ENCODE measurements at regions not wholly inside any gene's neighbourhood (a gene's known extent, or its start where the extent isn't known, plus 50 kb on each side); places are given as distances from the start of the nearest gene placed in this dataset.

- WGBS (ENCODE audit: insufficient coverage, low lambda C conversion rate) = no CpG with 5 or more reads among the region's 10 CpGs
- DNase-seq = peak in 1 of 2 donors; percentile 13
- no peaks in the 10 kb centered on the region for H3K4me1 ChIP-seq (ENCODE audit: control insufficient read depth, insufficient read depth, low read length)
Observed at GRCh38 chr4:22268350-22269025, 247.4 kb downstream of the ADGRA3 start.

GRCh38 chr4:22264261-22264660 lies 251.6 kb downstream of the ADGRA3 start:
- no peaks in the 10 kb centered on the region for H3K9me3 ChIP-seq (ENCODE audit: control insufficient read depth, low read depth, low read length)
- WGBS (ENCODE audit: insufficient coverage, low lambda C conversion rate) = no CpG with 5 or more reads among the region's 7 CpGs

More at GRCh38 chr4:22268350-22269025, 247.4 kb downstream of the ADGRA3 start:
- Histone ChIP-seq H3K4me3 (ENCODE audit: low read length) (no peak overlapping the region), H3K27me3 (ENCODE audit: control insufficient read depth, insufficient read depth, low read length) (no peaks in the 10 kb centered on the region), H3K36me3 (ENCODE audit: control insufficient read depth, insufficient read depth, low read length) (no peaks in the 10 kb centered on the region), H3K9me3 (ENCODE audit: control insufficient read depth, low read depth, low read length) (no peaks in the 10 kb centered on the region), H3K27ac (ENCODE audit: low read length) (no peak overlapping the region)

GRCh38 chr4:22253431-22253830 lies 262.4 kb downstream of the ADGRA3 start:
- Histone ChIP-seq H3K4me3 (ENCODE audit: low read length) (no peak overlapping the region), H3K4me1 (ENCODE audit: control insufficient read depth, insufficient read depth, low read length) (no peaks in the 10 kb centered on the region), H3K27me3 (ENCODE audit: control insufficient read depth, insufficient read depth, low read length) (no peaks in the 10 kb centered on the region), H3K36me3 (ENCODE audit: control insufficient read depth, insufficient read depth, low read length) (no peaks in the 10 kb centered on the region), H3K9me3 (ENCODE audit: control insufficient read depth, low read depth, low read length) (no peaks in the 10 kb centered on the region), H3K27ac (ENCODE audit: low read length) (no peak overlapping the region)
- no peak for DNase-seq
- no CpG with 5 or more reads among the region's 1 CpG for whole genome bisulfite sequencing (ENCODE audit: insufficient coverage, low lambda C conversion rate)

More at GRCh38 chr4:22264261-22264660, 251.6 kb downstream of the ADGRA3 start:
- no peak overlapping the region for H3K4me3 ChIP-seq (ENCODE audit: low read length)
- H3K4me1 ChIP-seq (ENCODE audit: control insufficient read depth, insufficient read depth, low read length) = no peaks in the 10 kb centered on the region
- H3K36me3 ChIP-seq (ENCODE audit: control insufficient read depth, insufficient read depth, low read length) = no peaks in the 10 kb centered on the region
- no peaks in the 10 kb centered on the region for H3K27me3 ChIP-seq (ENCODE audit: control insufficient read depth, insufficient read depth, low read length)
- no peak for DNase-seq
- H3K27ac ChIP-seq (ENCODE audit: low read length) = no peak overlapping the region

- Histone ChIP-seq H3K27me3 (ENCODE audit: control insufficient read depth, insufficient read depth, low read length) (no peaks in the 10 kb centered on the region), H3K36me3 (ENCODE audit: control insufficient read depth, insufficient read depth, low read length) (no peaks in the 10 kb centered on the region), H3K4me1 (ENCODE audit: control insufficient read depth, insufficient read depth, low read length) (no peaks in the 10 kb centered on the region), H3K27ac (ENCODE audit: low read length) (no peak overlapping the region), H3K9me3 (ENCODE audit: control insufficient read depth, low read depth, low read length) (no peaks in the 10 kb centered on the region), H3K4me3 (ENCODE audit: low read length) (no peak overlapping the region)
- no peak for DNase-seq
- no CpG with 5 or more reads among the region's 2 CpGs for WGBS (ENCODE audit: insufficient coverage, low lambda C conversion rate)
Observed at GRCh38 chr4:22246847-22247246, 269.0 kb downstream of the ADGRA3 start.

- H3K9me3 ChIP-seq (ENCODE audit: control insufficient read depth, low read depth, low read length) = no peaks in the 10 kb centered on the region
- no peak overlapping the region for H3K4me3 ChIP-seq (ENCODE audit: low read length)
- no peaks in the 10 kb centered on the region for H3K4me1 ChIP-seq (ENCODE audit: control insufficient read depth, insufficient read depth, low read length)
- 100% methylated on average over 1 of the region's 2 CpGs for WGBS (ENCODE audit: insufficient coverage, low lambda C conversion rate)
- no peaks in the 10 kb centered on the region for H3K27me3 ChIP-seq (ENCODE audit: control insufficient read depth, insufficient read depth, low read length)
- no peaks in the 10 kb centered on the region for H3K36me3 ChIP-seq (ENCODE audit: control insufficient read depth, insufficient read depth, low read length)
- H3K27ac ChIP-seq (ENCODE audit: low read length) = no peak overlapping the region
- no peak for DNase-seq
Observed at GRCh38 chr4:22245294-22245693, 270.6 kb downstream of the ADGRA3 start.

- H3K27me3 ChIP-seq (ENCODE audit: control insufficient read depth, insufficient read depth, low read length) = no peaks in the 10 kb centered on the region
- WGBS (ENCODE audit: insufficient coverage, low lambda C conversion rate) = 100% methylated on average over 2 of the region's 2 CpGs
Observed at GRCh38 chr4:22241415-22241814, 274.5 kb downstream of the ADGRA3 start.

GRCh38 chr4:22240814-22241213 lies 275.1 kb downstream of the ADGRA3 start:
- DNase-seq = no peak
- 82% methylated on average over 2 of the region's 4 CpGs for WGBS (ENCODE audit: insufficient coverage, low lambda C conversion rate)
- Histone ChIP-seq H3K4me3 (ENCODE audit: low read length) (no peak overlapping the region), H3K9me3 (ENCODE audit: control insufficient read depth, low read depth, low read length) (no peaks in the 10 kb centered on the region), H3K4me1 (ENCODE audit: control insufficient read depth, insufficient read depth, low read length) (peaks cover 11% of the 10 kb centered on the region), H3K36me3 (ENCODE audit: control insufficient read depth, insufficient read depth, low read length) (no peaks in the 10 kb centered on the region), H3K27ac (ENCODE audit: low read length) (no peak overlapping the region), H3K27me3 (ENCODE audit: control insufficient read depth, insufficient read depth, low read length) (no peaks in the 10 kb centered on the region)

More at GRCh38 chr4:22241415-22241814, 274.5 kb downstream of the ADGRA3 start:
- Histone ChIP-seq H3K4me3 (ENCODE audit: low read length) (no peak overlapping the region), H3K9me3 (ENCODE audit: control insufficient read depth, low read depth, low read length) (no peaks in the 10 kb centered on the region), H3K36me3 (ENCODE audit: control insufficient read depth, insufficient read depth, low read length) (no peaks in the 10 kb centered on the region), H3K4me1 (ENCODE audit: control insufficient read depth, insufficient read depth, low read length) (peaks cover 11% of the 10 kb centered on the region), H3K27ac (ENCODE audit: low read length) (no peak overlapping the region)
- no peak for DNase-seq

- H3K27me3 ChIP-seq (ENCODE audit: control insufficient read depth, insufficient read depth, low read length) = no peaks in the 10 kb centered on the region
- H3K36me3 ChIP-seq (ENCODE audit: control insufficient read depth, insufficient read depth, low read length) = no peaks in the 10 kb centered on the region
- peak; percentile 6 to 41 for DNase-seq
- peak overlapping the region; percentile 94 for H3K27ac ChIP-seq (ENCODE audit: low read length)
- H3K4me3 ChIP-seq (ENCODE audit: low read length) = peak overlapping the region; percentile 48
- no peaks in the 10 kb centered on the region for H3K9me3 ChIP-seq (ENCODE audit: control insufficient read depth, low read depth, low read length)
- peaks cover 11% of the 10 kb centered on the region for H3K4me1 ChIP-seq (ENCODE audit: control insufficient read depth, insufficient read depth, low read length)
- no CpG with 5 or more reads among the region's 5 CpGs for WGBS (ENCODE audit: insufficient coverage, low lambda C conversion rate)
Observed at GRCh38 chr4:22238742-22239141, 277.1 kb downstream of the ADGRA3 start.

GRCh38 chr4:22237846-22238494 lies 277.9 kb downstream of the ADGRA3 start:
- peak overlapping the region; percentile 48 for H3K4me3 ChIP-seq (ENCODE audit: low read length)
- H3K36me3 ChIP-seq (ENCODE audit: control insufficient read depth, insufficient read depth, low read length) = no peaks in the 10 kb centered on the region
- H3K4me1 ChIP-seq (ENCODE audit: control insufficient read depth, insufficient read depth, low read length) = peaks cover 11% of the 10 kb centered on the region
- H3K27me3 ChIP-seq (ENCODE audit: control insufficient read depth, insufficient read depth, low read length) = no peaks in the 10 kb centered on the region
- peak overlapping the region; percentile 94 for H3K27ac ChIP-seq (ENCODE audit: low read length)
- DNase-seq = peak; percentile 64 to 83
- 8% methylated on average over 2 of the region's 10 CpGs for WGBS (ENCODE audit: insufficient coverage, low lambda C conversion rate)
- H3K9me3 ChIP-seq (ENCODE audit: control insufficient read depth, low read depth, low read length) = no peaks in the 10 kb centered on the region

- peak; percentile 63 to 70 for DNase-seq
- Histone ChIP-seq H3K36me3 (ENCODE audit: control insufficient read depth, insufficient read depth, low read length) (no peaks in the 10 kb centered on the region), H3K4me3 (ENCODE audit: low read length) (peak overlapping the region; percentile 48), H3K9me3 (ENCODE audit: control insufficient read depth, low read depth, low read length) (no peaks in the 10 kb centered on the region), H3K27ac (ENCODE audit: low read length) (peak overlapping the region; percentile 94), H3K4me1 (ENCODE audit: control insufficient read depth, insufficient read depth, low read length) (peaks cover 11% of the 10 kb centered on the region), H3K27me3 (ENCODE audit: control insufficient read depth, insufficient read depth, low read length) (no peaks in the 10 kb centered on the region)
- no CpG with 5 or more reads among the region's 4 CpGs for WGBS (ENCODE audit: insufficient coverage, low lambda C conversion rate)
Observed at GRCh38 chr4:22237155-22237751, 278.6 kb downstream of the ADGRA3 start.
